GM12873 (cell line): ENCODE measurements at regions not wholly inside any gene's neighbourhood (a gene's known extent, or its start where the extent isn't known, plus 50 kb on each side); places are given as distances from the start of the nearest gene placed in this dataset.

Experiments
- CTCF ChIP-seq: IDR thresholded peaks from 2 replicates; pipeline ENCODE4 v1.5.1; 2012; ENCODE audit warnings: low read depth, mild to moderate bottlenecking, moderate library complexity, low read length, control low read depth; ENCODE audit not compliant: insufficient read depth; ENCODE audit errors: missing control alignments

- TF ChIP-seq CTCF: no peak
Observed at GRCh38 chr4:52192721-52193135, 141.6 kb downstream of the SPATA18 start.

- no peak for TF ChIP-seq CTCF
Observed at GRCh38 chr4:52195869-52196268, 144.8 kb downstream of the SPATA18 start.

- no peak for TF ChIP-seq CTCF
Observed at GRCh38 chr4:52196606-52197130, 145.6 kb downstream of the SPATA18 start.

GRCh38 chr4:52197306-52197705 lies 146.2 kb downstream of the SPATA18 start:
- TF ChIP-seq CTCF: no peak

GRCh38 chr4:52198294-52198693 lies 147.2 kb downstream of the SPATA18 start:
- no peak for TF ChIP-seq CTCF

GRCh38 chr4:52199574-52200338 lies 148.7 kb downstream of the SPATA18 start:
- no peak for TF ChIP-seq CTCF

GRCh38 chr4:52200339-52200725 lies 149.2 kb downstream of the SPATA18 start:
- TF ChIP-seq CTCF: no peak
